Mucosa of rectum (tissue), 2 donors: ENCODE measurements at regions not wholly inside any gene's neighbourhood (a gene's known extent, or its start where the extent isn't known, plus 50 kb on each side); places are given as distances from the start of the nearest gene placed in this dataset.

ENCODE experiments used
- H3K27ac ChIP-seq, 2 donors: one replicate each; pipeline ENCODE4 v1.7.0; 2013; ENCODE audit warnings: inconsistent platforms in 2 of 2, low read depth in 2 of 2, low read length in 2 of 2
- H3K27me3 ChIP-seq, 2 donors: one replicate each; pipeline ENCODE4 v1.7.0; 2013; ENCODE audit warnings: low read length in 2 of 2; ENCODE audit not compliant: control insufficient read depth in 2 of 2, insufficient read depth in 2 of 2
- H3K36me3 ChIP-seq, 2 donors: one replicate each; pipeline ENCODE4 v1.7.0; 2013; ENCODE audit warnings: low read length in 2 of 2; ENCODE audit not compliant: control insufficient read depth in 2 of 2, insufficient read depth in 2 of 2
- H3K4me1 ChIP-seq, 2 donors: one replicate each; pipeline ENCODE4 v1.7.0; 2013; ENCODE audit warnings: low read length in 2 of 2, mild to moderate bottlenecking in 1 of 2; ENCODE audit not compliant: control insufficient read depth in 2 of 2, insufficient read depth in 2 of 2
- H3K4me3 ChIP-seq, 2 donors: one replicate each; pipeline ENCODE4 v1.7.0; 2013; ENCODE audit warnings: low read length in 2 of 2
- H3K9ac ChIP-seq, 2 donors: one replicate each; pipeline ENCODE4 v1.7.0; 2013; ENCODE audit warnings: low read length in 2 of 2, low read depth in 1 of 2, mild to moderate bottlenecking in 1 of 2
- H3K9me3 ChIP-seq, 2 donors: one replicate each; pipeline ENCODE4 v1.7.0; 2013; ENCODE audit warnings: low read length in 2 of 2; ENCODE audit not compliant: control insufficient read depth in 2 of 2
- donor health status: healthy.
- donor health status: Normal muscosa, but diverticular disease.

DNA sequence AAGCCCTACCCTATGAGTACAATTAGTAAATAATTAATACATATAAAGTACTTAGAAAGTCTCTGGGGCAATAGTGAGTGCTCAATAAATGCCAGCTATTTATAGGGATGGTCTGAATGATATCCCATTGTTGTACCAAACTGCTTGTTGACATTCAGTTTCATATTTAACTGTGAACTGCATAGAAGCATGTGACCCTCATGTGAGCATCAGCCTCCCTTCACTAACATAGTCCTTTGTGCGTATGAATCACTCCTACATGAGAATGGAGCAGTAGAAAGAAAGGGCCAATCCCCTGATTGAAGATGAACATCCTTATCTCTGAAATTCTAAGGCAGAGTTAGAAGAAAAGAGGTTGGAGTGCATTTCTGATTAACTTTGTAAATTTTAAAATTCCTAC lies 68.7 kb upstream of the ATP10A start:
- no peaks in the 10 kb centered on the region for H3K36me3 ChIP-seq
- H3K27me3 ChIP-seq: no peaks in the 10 kb centered on the region
- no peak overlapping the region for H3K27ac ChIP-seq
- no peaks in the 10 kb centered on the region for H3K9me3 ChIP-seq
- H3K4me3 ChIP-seq: no peak overlapping the region
- no peaks in the 10 kb centered on the region for H3K4me1 ChIP-seq
- no peak overlapping the region for H3K9ac ChIP-seq

DNA sequence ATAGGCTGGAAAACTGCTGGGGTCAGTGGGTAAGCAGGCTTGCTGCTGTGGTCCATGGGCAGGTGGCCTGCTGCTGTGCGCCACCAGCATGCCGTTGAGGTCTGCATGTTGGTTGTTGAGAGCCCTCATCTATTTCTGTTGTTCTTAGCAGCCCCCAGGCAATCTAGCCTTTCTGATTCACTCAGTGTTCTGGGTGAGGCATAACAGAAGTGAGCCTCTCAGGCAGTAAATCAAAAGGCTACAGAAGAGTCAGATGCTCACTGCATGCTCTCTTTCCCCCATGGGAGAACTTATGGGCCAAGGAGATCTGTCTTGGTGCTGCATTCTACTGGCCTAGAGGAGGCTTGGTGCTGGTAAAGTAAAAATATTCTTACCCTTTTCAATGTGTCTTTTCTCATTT lies 67.8 kb upstream of the ATP10A start:
- Histone ChIP-seq H3K27ac (no peak overlapping the region), H3K27me3 (no peaks in the 10 kb centered on the region), H3K36me3 (no peaks in the 10 kb centered on the region), H3K4me1 (no peaks in the 10 kb centered on the region), H3K4me3 (no peak overlapping the region), H3K9ac (no peak overlapping the region), H3K9me3 (no peaks in the 10 kb centered on the region)
